Parathyroid adenoma (tissue), 2 donors: ENCODE measurements at regions not wholly inside any gene's neighbourhood (a gene's known extent, or its start where the extent isn't known, plus 50 kb on each side); places are given as distances from the start of the nearest gene placed in this dataset.

ENCODE experiments used
- H2AFZ ChIP-seq: fragments of 300-600 bp; sonication (generic); one replicate; pipeline ENCODE4 v1.7.0; 2017; ENCODE audit warnings: antibody characterized with exemption, mild to moderate bottlenecking
- H3K27ac ChIP-seq: fragments of 300-600 bp; sonication (generic); one replicate; pipeline ENCODE4 v1.7.0; 2017
- H3K27me3 ChIP-seq: fragments of 300-600 bp; sonication (generic); one replicate; pipeline ENCODE4 v1.7.0; 2017; ENCODE audit warnings: low read length; ENCODE audit not compliant: control insufficient read depth, insufficient read depth
- H3K36me3 ChIP-seq: fragments of 300-600 bp; sonication (generic); one replicate; pipeline ENCODE4 v1.7.0; 2017; ENCODE audit warnings: low read length; ENCODE audit not compliant: control insufficient read depth, insufficient read depth
- H3K4me1 ChIP-seq: fragments of 300-600 bp; sonication (generic); one replicate; pipeline ENCODE4 v1.7.0; 2017; ENCODE audit warnings: control low read depth
- H3K4me2 ChIP-seq: fragments of 300-600 bp; sonication (generic); one replicate; pipeline ENCODE4 v1.7.0; 2017; ENCODE audit warnings: low read length
- H3K4me3 ChIP-seq: fragments of 300-600 bp; sonication (generic); one replicate; pipeline ENCODE4 v1.7.0; 2017; ENCODE audit warnings: low read depth, low read length
- H3K79me2 ChIP-seq: fragments of 300-600 bp; sonication (generic); one replicate; pipeline ENCODE4 v1.7.0; 2017; ENCODE audit warnings: control low read depth
- H3K9ac ChIP-seq: fragments of 300-600 bp; sonication (generic); one replicate; pipeline ENCODE4 v1.7.0; 2017; ENCODE audit warnings: mild to moderate bottlenecking
- H3K9me3 ChIP-seq: fragments of 300-600 bp; sonication (generic); one replicate; pipeline ENCODE4 v1.7.0; 2017; ENCODE audit warnings: low read length; ENCODE audit not compliant: control insufficient read depth
- TF ChIP-seq, protein P1 (sequence below): fragments of 300-600 bp; sonication (generic); IDR thresholded peaks from one replicate; pipeline ENCODE4 v1.7.0; 2017; ENCODE audit warnings: antibody characterized with exemption, mild to moderate bottlenecking
- donor health status: primary hyperparathyroidism.

- H3K27ac ChIP-seq, result no peak overlapping the region
- no peaks in the 10 kb centered on the region for H3K27me3 ChIP-seq
- TF ChIP-seq, protein P1, sequence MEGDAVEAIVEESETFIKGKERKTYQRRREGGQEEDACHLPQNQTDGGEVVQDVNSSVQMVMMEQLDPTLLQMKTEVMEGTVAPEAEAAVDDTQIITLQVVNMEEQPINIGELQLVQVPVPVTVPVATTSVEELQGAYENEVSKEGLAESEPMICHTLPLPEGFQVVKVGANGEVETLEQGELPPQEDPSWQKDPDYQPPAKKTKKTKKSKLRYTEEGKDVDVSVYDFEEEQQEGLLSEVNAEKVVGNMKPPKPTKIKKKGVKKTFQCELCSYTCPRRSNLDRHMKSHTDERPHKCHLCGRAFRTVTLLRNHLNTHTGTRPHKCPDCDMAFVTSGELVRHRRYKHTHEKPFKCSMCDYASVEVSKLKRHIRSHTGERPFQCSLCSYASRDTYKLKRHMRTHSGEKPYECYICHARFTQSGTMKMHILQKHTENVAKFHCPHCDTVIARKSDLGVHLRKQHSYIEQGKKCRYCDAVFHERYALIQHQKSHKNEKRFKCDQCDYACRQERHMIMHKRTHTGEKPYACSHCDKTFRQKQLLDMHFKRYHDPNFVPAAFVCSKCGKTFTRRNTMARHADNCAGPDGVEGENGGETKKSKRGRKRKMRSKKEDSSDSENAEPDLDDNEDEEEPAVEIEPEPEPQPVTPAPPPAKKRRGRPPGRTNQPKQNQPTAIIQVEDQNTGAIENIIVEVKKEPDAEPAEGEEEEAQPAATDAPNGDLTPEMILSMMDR, result no peak
These were observed 111.6 kb upstream of the NKX1-1 start for GRCh38 chr4:1517592-1518411.

GRCh38 chr4:1516881-1517480, 110.7 kb upstream of the NKX1-1 start:
- Histone ChIP-seq H3K9me3 (no peaks in the 10 kb centered on the region), H3K27me3 (no peaks in the 10 kb centered on the region)
- TF ChIP-seq, protein P1, result no peak

More at GRCh38 chr4:1517592-1518411, 111.6 kb upstream of the NKX1-1 start:
- H3K79me2 ChIP-seq, result no peaks in the 10 kb centered on the region
- no peaks in the 10 kb centered on the region for H3K9me3 ChIP-seq
- no peaks in the 10 kb centered on the region for H3K4me1 ChIP-seq
- H2AFZ ChIP-seq, result no peak overlapping the region
- no peak overlapping the region for H3K4me3 ChIP-seq
- H3K4me2 ChIP-seq, result no peak overlapping the region
- H3K9ac ChIP-seq, result no peak overlapping the region
- H3K36me3 ChIP-seq, result no peaks in the 10 kb centered on the region

DNA sequence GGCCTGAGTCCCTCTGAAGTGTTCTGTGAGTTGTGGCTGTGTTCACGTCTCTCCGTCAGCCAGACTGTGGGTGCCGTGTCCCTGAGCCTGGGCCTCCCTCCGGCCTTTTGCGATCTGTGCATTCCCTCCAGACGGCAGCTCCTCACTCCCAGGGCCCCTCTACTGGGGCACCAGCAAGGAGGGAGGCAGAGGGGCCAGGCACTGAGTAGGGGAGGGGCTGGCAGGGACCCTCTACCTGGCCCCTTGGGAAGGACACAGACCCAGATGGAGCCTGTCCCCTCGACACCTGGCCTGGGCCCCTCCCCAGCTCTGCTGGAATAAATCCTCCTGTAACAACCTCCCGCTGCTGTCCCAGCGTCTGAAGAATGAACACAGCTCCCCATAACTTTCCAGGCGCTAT, 110.0 kb upstream of the NKX1-1 start:
- H2AFZ ChIP-seq, result no peak overlapping the region
- no peaks in the 10 kb centered on the region for H3K9me3 ChIP-seq
- H3K4me1 ChIP-seq, result no peaks in the 10 kb centered on the region
- H3K27ac ChIP-seq, result no peak overlapping the region
- no peaks in the 10 kb centered on the region for H3K36me3 ChIP-seq
- no peak overlapping the region for H3K4me3 ChIP-seq
- no peak overlapping the region for H3K9ac ChIP-seq
- TF ChIP-seq, protein P1, result no peak
- no peaks in the 10 kb centered on the region for H3K27me3 ChIP-seq
- H3K79me2 ChIP-seq, result no peaks in the 10 kb centered on the region
- no peak overlapping the region for H3K4me2 ChIP-seq

More at GRCh38 chr4:1516881-1517480, 110.7 kb upstream of the NKX1-1 start:
- Histone ChIP-seq H3K79me2 (no peaks in the 10 kb centered on the region), H3K27ac (no peak overlapping the region), H3K4me3 (no peak overlapping the region), H3K4me2 (no peak overlapping the region), H2AFZ (no peak overlapping the region), H3K36me3 (no peaks in the 10 kb centered on the region), H3K4me1 (no peaks in the 10 kb centered on the region), H3K9ac (no peak overlapping the region)

- no peak overlapping the region for H3K4me3 ChIP-seq
- TF ChIP-seq, protein P1, result no peak
- H3K4me2 ChIP-seq, result no peak overlapping the region
- H2AFZ ChIP-seq, result no peak overlapping the region
- H3K27ac ChIP-seq, result no peak overlapping the region
- no peaks in the 10 kb centered on the region for H3K36me3 ChIP-seq
- no peaks in the 10 kb centered on the region for H3K9me3 ChIP-seq
- no peak overlapping the region for H3K9ac ChIP-seq
- H3K79me2 ChIP-seq, result no peaks in the 10 kb centered on the region
- H3K4me1 ChIP-seq, result no peaks in the 10 kb centered on the region
- H3K27me3 ChIP-seq, result no peaks in the 10 kb centered on the region
These were observed 109.5 kb upstream of the NKX1-1 start for GRCh38 chr4:1515763-1516162.
